Activated CD8-positive, alpha-beta T cell treated with anti-CD3 and anti-CD28 coated beads, Interleukin-2, amount 10 ng/mL, durations not matched to agents 7 days and 5 days (primary cell): ENCODE measurements at regions not wholly inside any gene's neighbourhood (a gene's known extent, or its start where the extent isn't known, plus 50 kb on each side); places are given as distances from the start of the nearest gene placed in this dataset.
A peak's percentile ranks its signal among the peaks of the same experiment; 100 is the strongest.

Experiments
- ATAC-seq: fragments of 150-1000 bp; cut with Tn5 transposase; one replicate; pipeline ENCODE4 v1.10.0; 2021; ENCODE audit warnings: moderate library complexity
- CTCF ChIA-PET: fragments of 350-600 bp; sonication (Branson Sonifier 250); formaldehyde crosslinking; loops from one replicate; lab custom pipeline; 2021; ENCODE audit warnings: antibody characterized with exemption; lab: Charles Lee
- POLR2A ChIA-PET: fragments of 350-600 bp; sonication (Branson Sonifier 250); formaldehyde crosslinking; loops from one replicate; lab custom pipeline; 2021; ENCODE audit warnings: antibody characterized with exemption; lab: Charles Lee
- DNase-seq: peaks from one replicate; pipeline ENCODE4 v3.0.0-alpha.2; 2020
- H3K27ac Mint-ChIP-seq: one replicate; pipeline ENCODE4 v1.8.0; 2021; ENCODE audit warnings: mild to moderate bottlenecking, mixed read lengths
- H3K27me3 Mint-ChIP-seq: one replicate; pipeline ENCODE4 v1.8.0; 2021; ENCODE audit warnings: low read depth, mixed read lengths
- H3K36me3 Mint-ChIP-seq: one replicate; pipeline ENCODE4 v1.8.0; 2021; ENCODE audit warnings: low read depth, mixed read lengths
- H3K4me1 Mint-ChIP-seq: one replicate; pipeline ENCODE4 v1.8.0; 2021; ENCODE audit warnings: low read depth, mixed read lengths
- H3K4me3 Mint-ChIP-seq: one replicate; pipeline ENCODE4 v1.8.0; 2021; ENCODE audit warnings: mild to moderate bottlenecking, mixed read lengths
- H3K9me3 Mint-ChIP-seq: one replicate; pipeline ENCODE4 v1.8.0; 2022; ENCODE audit warnings: mixed read lengths; ENCODE audit not compliant: insufficient read depth

GRCh38 chr22:49301398-49302149 is 526.1 kb downstream of the BRD1 start:
- ChIA-PET CTCF (no interaction called here), POLR2A (no interaction called here)
- H3K9me3 Mint-ChIP-seq: no peaks in the 10 kb centered on the region
- no peaks in the 10 kb centered on the region for H3K27me3 Mint-ChIP-seq
- no peak overlapping the region for H3K4me3 Mint-ChIP-seq
- no peak overlapping the region for H3K27ac Mint-ChIP-seq
- peak; percentile 14 for DNase-seq
- H3K36me3 Mint-ChIP-seq: no peaks in the 10 kb centered on the region
- H3K4me1 Mint-ChIP-seq: no peaks in the 10 kb centered on the region
- no peak for ATAC-seq

DNA sequence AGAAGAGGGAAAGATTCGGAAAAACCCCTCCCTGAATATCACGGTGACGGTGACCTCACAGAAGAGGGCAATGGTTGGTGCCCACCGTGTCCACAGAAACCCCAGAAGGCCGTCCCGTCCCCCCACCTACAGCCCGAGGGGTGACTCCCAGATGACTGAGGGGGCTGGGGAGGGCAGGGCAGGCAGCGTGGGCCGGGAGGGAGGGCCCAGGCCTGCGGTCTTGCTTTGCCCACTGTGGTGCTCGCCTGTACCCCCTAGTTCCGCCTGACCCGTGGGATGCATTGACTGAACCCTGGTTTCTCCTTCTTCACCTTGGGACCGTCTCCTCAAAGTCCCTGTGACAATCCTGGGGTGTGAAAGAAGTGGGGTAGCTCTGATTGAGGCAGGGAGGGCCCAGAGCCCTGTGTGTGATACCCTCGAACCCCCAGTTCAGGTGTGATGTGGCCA is 526.7 kb downstream of the BRD1 start:
- Mint-ChIP-seq H3K27ac (no peak overlapping the region), H3K4me1 (no peaks in the 10 kb centered on the region), H3K36me3 (no peaks in the 10 kb centered on the region), H3K27me3 (no peaks in the 10 kb centered on the region), H3K9me3 (no peaks in the 10 kb centered on the region), H3K4me3 (no peak overlapping the region)
- DNase-seq (peak; percentile 8), ATAC-seq (no peak)
- ChIA-PET POLR2A (no interaction called here), CTCF (no interaction called here)

- ATAC-seq: no peak
Observed at GRCh38 chr22:49300241-49300640, 527.4 kb downstream of the BRD1 start.

DNA sequence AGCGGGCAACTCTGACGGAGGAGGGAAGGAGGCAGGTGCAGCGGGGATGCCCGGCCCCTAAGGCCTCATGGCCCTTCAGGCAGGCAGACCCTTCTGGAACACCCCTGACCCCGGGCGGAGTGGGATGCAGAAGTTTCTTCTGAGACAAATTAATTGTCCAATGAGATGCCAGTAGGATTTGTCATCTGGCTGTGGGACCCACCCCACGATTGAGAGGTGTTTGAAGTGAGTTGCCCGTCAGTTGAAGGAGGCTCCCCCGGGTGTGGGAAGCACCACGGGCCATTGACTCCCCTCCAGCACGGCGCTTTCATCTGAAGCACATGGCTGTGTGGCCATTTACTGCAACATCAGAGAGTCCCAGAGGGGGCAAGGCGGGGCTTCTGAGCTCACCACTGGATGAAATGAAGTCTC is 527.8 kb downstream of the BRD1 start:
- no peaks in the 10 kb centered on the region for H3K9me3 Mint-ChIP-seq
- DNase-seq (peak; percentile 11), ATAC-seq (no peak)
- no peaks in the 10 kb centered on the region for H3K36me3 Mint-ChIP-seq
- ChIA-PET CTCF (no interaction called here), POLR2A (no interaction called here)
- no peaks in the 10 kb centered on the region for H3K4me1 Mint-ChIP-seq
- H3K27me3 Mint-ChIP-seq: no peaks in the 10 kb centered on the region
- H3K4me3 Mint-ChIP-seq: no peak overlapping the region
- H3K27ac Mint-ChIP-seq: no peak overlapping the region

More at GRCh38 chr22:49300241-49300640, 527.4 kb downstream of the BRD1 start:
- ChIA-PET CTCF (no interaction called here), POLR2A (no interaction called here)
- Mint-ChIP-seq H3K27ac (no peak overlapping the region), H3K4me1 (no peaks in the 10 kb centered on the region), H3K4me3 (no peak overlapping the region), H3K36me3 (no peaks in the 10 kb centered on the region), H3K9me3 (no peaks in the 10 kb centered on the region), H3K27me3 (no peaks in the 10 kb centered on the region)
- no peak for DNase-seq

- H3K36me3 Mint-ChIP-seq: no peaks in the 10 kb centered on the region
- ChIA-PET CTCF (no interaction called here), POLR2A (no interaction called here)
- no peaks in the 10 kb centered on the region for H3K9me3 Mint-ChIP-seq
- H3K27me3 Mint-ChIP-seq: no peaks in the 10 kb centered on the region
- no peak overlapping the region for H3K27ac Mint-ChIP-seq
- H3K4me3 Mint-ChIP-seq: no peak overlapping the region
- no peaks in the 10 kb centered on the region for H3K4me1 Mint-ChIP-seq
- DNase-seq (peak; percentile 12), ATAC-seq (no peak)
Observed at GRCh38 chr22:49298834-49299750, 528.6 kb downstream of the BRD1 start.

DNA sequence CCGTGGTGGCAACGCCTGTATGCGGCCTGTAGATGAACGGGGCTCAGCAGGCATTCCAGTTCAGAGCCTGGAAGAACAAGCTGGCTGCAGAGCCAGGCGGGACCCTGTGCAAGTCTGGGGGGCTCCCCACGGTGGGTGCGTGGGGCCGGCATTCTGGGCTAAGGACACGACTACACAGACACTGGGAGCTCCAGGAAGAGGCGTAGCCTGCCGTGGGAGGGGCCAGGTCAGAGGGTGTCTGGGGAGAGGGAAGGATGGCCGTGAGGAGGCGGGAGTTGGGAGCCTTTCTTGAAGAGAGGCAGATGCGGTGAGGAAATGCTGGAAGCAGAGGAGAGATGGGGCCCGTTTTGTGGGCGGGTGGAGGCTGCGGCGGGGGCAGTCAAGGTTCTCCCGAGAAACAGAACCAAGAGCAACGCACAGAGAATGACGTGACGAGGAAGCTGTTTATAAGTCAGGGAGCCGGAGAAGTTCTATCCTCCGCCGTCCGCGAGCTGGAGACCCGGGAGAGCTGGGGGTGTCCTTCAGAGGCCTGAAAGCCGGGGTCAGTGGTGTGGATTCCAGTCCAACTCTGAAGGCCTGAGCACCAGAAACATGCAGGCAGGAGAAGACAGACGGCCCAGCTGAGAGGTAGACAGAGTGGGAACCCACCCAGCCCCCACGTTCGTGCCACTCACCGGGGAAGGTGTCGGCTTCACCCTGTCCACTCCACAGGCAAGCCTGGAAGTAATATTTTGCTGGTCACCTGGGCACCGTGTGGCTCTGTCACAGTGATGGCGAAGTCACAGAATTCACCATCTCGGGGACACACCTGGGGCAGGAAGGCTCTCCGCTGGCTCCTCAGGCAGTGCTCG is 529.6 kb downstream of the BRD1 start:
- Mint-ChIP-seq H3K36me3 (no peaks in the 10 kb centered on the region), H3K4me1 (no peaks in the 10 kb centered on the region), H3K27ac (no peak overlapping the region), H3K9me3 (peaks cover 9% of the 10 kb centered on the region), H3K27me3 (no peaks in the 10 kb centered on the region), H3K4me3 (no peak overlapping the region)
- peak; percentile 10 for DNase-seq
- ATAC-seq: no peak
- ChIA-PET CTCF (no interaction called here), POLR2A (interaction anchor here (0.6 kb wide), 1 partner anchor 751 kb away, joined by 3 read pairs; no protein-coding TSS in a partner anchor)

GRCh38 chr22:49297286-49297870 is 530.3 kb downstream of the BRD1 start:
- Mint-ChIP-seq H3K4me1 (no peaks in the 10 kb centered on the region), H3K36me3 (no peaks in the 10 kb centered on the region), H3K27me3 (no peaks in the 10 kb centered on the region), H3K9me3 (peaks cover 9% of the 10 kb centered on the region), H3K27ac (no peak overlapping the region), H3K4me3 (no peak overlapping the region)
- POLR2A ChIA-PET: interaction anchor here (0.6 kb wide), 1 partner anchor 751 kb away, joined by 3 read pairs; no protein-coding TSS in a partner anchor
- CTCF ChIA-PET: no interaction called here
- DNase-seq (peak; percentile 16), ATAC-seq (no peak)

DNA sequence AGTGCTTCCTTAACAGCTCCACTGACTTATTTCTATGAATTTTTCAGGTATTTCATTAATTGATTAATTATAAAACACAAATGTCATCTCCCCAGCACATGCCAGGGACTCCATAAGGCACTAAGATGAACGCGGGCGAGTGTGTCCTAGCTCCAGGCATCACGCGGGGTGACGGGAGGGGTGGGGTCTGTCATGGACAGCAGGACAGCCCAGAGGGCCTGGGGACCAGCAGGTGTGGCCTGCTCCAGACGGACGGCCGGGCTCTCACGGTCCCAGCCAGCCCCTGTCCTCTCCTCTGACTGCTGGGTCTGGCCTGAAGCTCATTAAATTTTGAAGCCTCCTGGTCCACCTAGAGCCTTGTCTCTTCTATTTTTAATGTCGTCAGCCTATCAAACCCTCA is 531.1 kb downstream of the BRD1 start:
- H3K36me3 Mint-ChIP-seq: no peaks in the 10 kb centered on the region
- ChIA-PET CTCF (interaction anchor here (1.6 kb wide), 1 partner anchor 8 kb away, joined by 6 read pairs; no protein-coding TSS in a partner anchor), POLR2A (no interaction called here)
- no peak for DNase-seq
- H3K4me1 Mint-ChIP-seq: no peaks in the 10 kb centered on the region
- peaks cover 9% of the 10 kb centered on the region for H3K9me3 Mint-ChIP-seq
- ATAC-seq: no peak
- no peaks in the 10 kb centered on the region for H3K27me3 Mint-ChIP-seq
- no peak overlapping the region for H3K27ac Mint-ChIP-seq
- no peak overlapping the region for H3K4me3 Mint-ChIP-seq

DNA sequence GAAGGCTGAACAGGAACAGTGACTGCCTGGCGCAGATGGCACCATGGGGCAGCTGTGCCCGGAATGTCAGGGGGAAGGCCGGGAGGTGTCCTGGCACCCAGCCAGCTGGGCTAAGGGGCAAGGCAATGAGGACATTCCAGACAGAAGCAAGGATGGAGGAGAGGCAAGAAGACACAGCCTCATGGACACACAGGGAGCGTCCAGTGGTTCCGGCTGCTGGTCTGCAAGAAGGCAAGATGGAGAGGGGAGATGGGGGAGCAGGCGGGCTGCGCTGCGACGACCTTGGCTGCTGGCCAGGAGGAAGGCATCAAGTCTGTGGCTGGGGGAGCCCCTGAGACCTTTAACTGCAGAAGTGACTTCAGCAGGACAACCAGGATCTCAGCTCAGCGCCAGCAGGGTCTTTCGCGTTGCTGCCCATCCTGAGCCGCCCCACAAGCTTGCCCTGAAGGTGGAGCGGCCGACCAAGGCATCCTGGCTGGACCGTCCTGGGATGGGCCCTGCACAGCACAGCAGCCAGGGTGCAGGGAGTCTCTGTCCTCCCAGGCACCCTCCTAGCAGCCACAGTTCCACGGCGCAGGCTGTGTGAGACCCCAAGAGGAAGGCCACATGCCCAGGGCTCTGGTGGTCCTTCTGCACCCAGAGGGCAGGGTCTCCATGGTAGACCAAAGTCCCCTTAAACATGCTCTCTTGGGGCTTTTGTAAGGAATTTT is 531.7 kb downstream of the BRD1 start:
- H3K9me3 Mint-ChIP-seq: peaks cover 9% of the 10 kb centered on the region
- H3K27me3 Mint-ChIP-seq: no peaks in the 10 kb centered on the region
- ATAC-seq (no peak), DNase-seq (peak; percentile 15)
- H3K4me1 Mint-ChIP-seq: no peaks in the 10 kb centered on the region
- no peak overlapping the region for H3K4me3 Mint-ChIP-seq
- no peaks in the 10 kb centered on the region for H3K36me3 Mint-ChIP-seq
- ChIA-PET POLR2A (no interaction called here), CTCF (interaction anchor here (1.6 kb wide), 1 partner anchor 9 kb away, joined by 6 read pairs; no protein-coding TSS in a partner anchor)
- no peak overlapping the region for H3K27ac Mint-ChIP-seq

GRCh38 chr22:49295465-49295743 is 532.3 kb downstream of the BRD1 start:
- CTCF ChIA-PET: interaction anchor here (1.6 kb wide), 1 partner anchor 9 kb away, joined by 6 read pairs; no protein-coding TSS in a partner anchor
- no peak overlapping the region for H3K27ac Mint-ChIP-seq

More at GRCh38 chr22:49295465-49295743, 532.3 kb downstream of the BRD1 start:
- no peaks in the 10 kb centered on the region for H3K36me3 Mint-ChIP-seq
- no peaks in the 10 kb centered on the region for H3K4me1 Mint-ChIP-seq
- H3K4me3 Mint-ChIP-seq: no peak overlapping the region
- ATAC-seq (no peak), DNase-seq (no peak)
- POLR2A ChIA-PET: no interaction called here
- H3K9me3 Mint-ChIP-seq: peaks cover 9% of the 10 kb centered on the region
- H3K27me3 Mint-ChIP-seq: no peaks in the 10 kb centered on the region
